Astrocyte of the cerebellum (primary cell): ENCODE measurements at regions not wholly inside any gene's neighbourhood (a gene's known extent, or its start where the extent isn't known, plus 50 kb on each side); places are given as distances from the start of the nearest gene placed in this dataset.

Experiments
- DNase-seq: peaks from one replicate; pipeline ENCODE4 v3.0.0-alpha.2; 2011; ENCODE audit warnings: low read depth
- H3K4me3 ChIP-seq: 2 replicates; pipeline ENCODE4 v1.5.1; 2011; ENCODE audit warnings: mild to moderate bottlenecking, low read depth, low read length, moderate library complexity
- CTCF ChIP-seq: IDR thresholded peaks from 2 replicates; pipeline ENCODE4 v1.5.1; 2012; ENCODE audit warnings: low read length, low read depth, moderate library complexity, mild to moderate bottlenecking; ENCODE audit errors: missing control alignments
- in situ Hi-C: cut with HindIII; loops from 2 replicates; pipeline ENCODE4 v1.10.0; 2017; ENCODE audit warnings: low sequenced_read_pairs

- no peak for DNase-seq
- in situ Hi-C loops: no loop called here
- TF ChIP-seq CTCF: no peak
- H3K4me3 ChIP-seq: no peak overlapping the region
These were observed 348.3 kb upstream of the POU3F2 start for GRCh38 chr6:98486057-98486456.

GRCh38 chr6:98487612-98488011 lies 346.8 kb upstream of the POU3F2 start:
- in situ Hi-C loops: no loop called here
- no peak for TF ChIP-seq CTCF
- H3K4me3 ChIP-seq: no peak overlapping the region
- DNase-seq: no peak

- no peak for DNase-seq
- in situ Hi-C loops: no loop called here
- no peak for TF ChIP-seq CTCF
- no peak overlapping the region for H3K4me3 ChIP-seq
These were observed 336.1 kb upstream of the POU3F2 start for GRCh38 chr6:98498144-98498775.

GRCh38 chr6:98498866-98499265 lies 335.5 kb upstream of the POU3F2 start:
- no peak overlapping the region for H3K4me3 ChIP-seq
- in situ Hi-C loops: no loop called here
- TF ChIP-seq CTCF: no peak
- no peak for DNase-seq

GRCh38 chr6:98514073-98514720 lies 320.2 kb upstream of the POU3F2 start:
- TF ChIP-seq CTCF: no peak
- no peak overlapping the region for H3K4me3 ChIP-seq
- DNase-seq: no peak
- in situ Hi-C loops: no loop called here

GRCh38 chr6:98514796-98515195 lies 319.6 kb upstream of the POU3F2 start:
- DNase-seq: no peak
- in situ Hi-C loops: no loop called here
- no peak for TF ChIP-seq CTCF
- no peak overlapping the region for H3K4me3 ChIP-seq
